ENCODE measurements at regions not wholly inside any gene's neighbourhood (a gene's known extent, or its start where the extent isn't known, plus 50 kb on each side); places are given as distances from the start of the nearest gene placed in this dataset.

GRCh38 chr11:119496997-119497396, 74.0 kb upstream of the THY1 start:
- Histone ChIP-seq H3K4me3 (ENCODE audit: low read depth in 2 of 2, low read length in 1 of 2) (no peak overlapping the region), H4K20me1 (ENCODE audit: insufficient read depth) (no peaks in the 10 kb centered on the region), H3K36me3 (replicated peaks in 1 of 2; ENCODE audit: control insufficient read depth in 1 of 2, insufficient read depth in 2 of 2, low read length in 1 of 2) (no peaks in the 10 kb centered on the region), H3K9me2 (no peaks in the 10 kb centered on the region), H3K4me2 (no peak overlapping the region), H3F3A (replicated peaks; ENCODE audit: insufficient read depth) (no peaks in the 10 kb centered on the region), H3K27ac (ENCODE audit: low read depth in 2 of 2, low read length in 1 of 2) (no peak overlapping the region), H3K9ac (no peak overlapping the region), H3K79me2 (ENCODE audit: insufficient read depth) (no peaks in the 10 kb centered on the region), H3K4me1 (ENCODE audit: control insufficient read depth in 1 of 2, insufficient read depth in 2 of 2, low read depth in 1 of 2, low read length in 1 of 2) (peaks cover 0 to 10% of the 10 kb centered on the region in 2 experiments; a peak in 1 of 4 replicates), H3K9me3 (no peaks in the 10 kb centered on the region), H2AFZ (ENCODE audit: low read depth) (no peak overlapping the region), H3K27me3 (ENCODE audit: insufficient read depth) (peaks cover 24% of the 10 kb centered on the region)
- TF ChIP-seq CTCF (IDR thresholded peaks at IDR 0.05): no peak
- no peak for TF ChIP-seq EZH2phosphoT487 (IDR thresholded peaks at IDR 0.05; ENCODE audit: borderline replicate concordance, low read depth)
- TF ChIP-seq ELF1 (IDR thresholded peaks at IDR 0.05): no peak
- TF ChIP-seq GABPA (IDR thresholded peaks at IDR 0.05; ENCODE audit: low read depth): no peak
- CTCF ChIA-PET: interaction anchor here (1.9 to 2.8 kb wide), 3 partner anchors 10 to 37 kb away, joined by 7 to 9 read pairs (median 7); no protein-coding TSS in a partner anchor
- WGBS (ENCODE audit: low lambda C conversion rate): 12% methylated on average over 2 of the region's 2 CpGs
- no peak for DNase-seq
- POLR2A ChIA-PET: no interaction called here

GRCh38 chr11:119496469-119496868, 73.5 kb upstream of the THY1 start:
- Histone ChIP-seq H3K9me2 (no peaks in the 10 kb centered on the region), H3K79me2 (ENCODE audit: insufficient read depth) (no peaks in the 10 kb centered on the region), H3F3A (replicated peaks; ENCODE audit: insufficient read depth) (no peaks in the 10 kb centered on the region), H3K36me3 (replicated peaks in 1 of 2; ENCODE audit: control insufficient read depth in 1 of 2, insufficient read depth in 2 of 2, low read length in 1 of 2) (no peaks in the 10 kb centered on the region), H3K4me3 (ENCODE audit: low read depth in 2 of 2, low read length in 1 of 2) (no peak overlapping the region), H3K9me3 (no peaks in the 10 kb centered on the region), H2AFZ (ENCODE audit: low read depth) (no peak overlapping the region), H3K4me2 (no peak overlapping the region), H3K27ac (ENCODE audit: low read depth in 2 of 2, low read length in 1 of 2) (no peak overlapping the region), H3K27me3 (ENCODE audit: insufficient read depth) (peaks cover 24% of the 10 kb centered on the region), H3K4me1 (ENCODE audit: control insufficient read depth in 1 of 2, insufficient read depth in 2 of 2, low read depth in 1 of 2, low read length in 1 of 2) (peaks cover 0 to 10% of the 10 kb centered on the region in 2 experiments; a peak in 1 of 4 replicates), H4K20me1 (ENCODE audit: insufficient read depth) (no peaks in the 10 kb centered on the region), H3K9ac (no peak overlapping the region)
- WGBS (ENCODE audit: low lambda C conversion rate): 43% methylated on average over 8 of the region's 9 CpGs
- ChIA-PET CTCF (interaction anchor here (1.0 to 2.8 kb wide), 6 partner anchors 10 to 38 kb away, joined by 3 to 9 read pairs (median 6); no protein-coding TSS in a partner anchor), POLR2A (no interaction called here)
- peak; percentile 75 for DNase-seq
- no peak for TF ChIP-seq FOXM1 (IDR thresholded peaks at IDR 0.05; ENCODE audit: low read depth)
- no peak for TF ChIP-seq REST (IDR thresholded peaks at IDR 0.05; ENCODE audit: low read depth, low read length)
- no peak for TF ChIP-seq CHD2 (IDR thresholded peaks at IDR 0.05; ENCODE audit: low read length, partially characterized antibody)
- TF ChIP-seq PBX3 (IDR thresholded peaks at IDR 0.05): no peak
- TF ChIP-seq TCF12 (IDR thresholded peaks at IDR 0.05): no peak
- no peak for TF ChIP-seq GATA2 (CRISPR knock-in tag; IDR thresholded peaks at IDR 0.05)
- TF ChIP-seq FOSL2 (IDR thresholded peaks at IDR 0.05; ENCODE audit: borderline replicate concordance, low read depth): no peak
- TF ChIP-seq EZH2phosphoT487 (IDR thresholded peaks at IDR 0.05; ENCODE audit: borderline replicate concordance, low read depth): no peak
- TF ChIP-seq MAX (IDR thresholded peaks at IDR 0.05; ENCODE audit: low read depth): no peak
- TF ChIP-seq USF2 (IDR thresholded peaks at IDR 0.05; ENCODE audit: borderline replicate concordance, low read depth, low read length): no peak
- no peak for TF ChIP-seq JUND (IDR thresholded peaks at IDR 0.05)
- no peak for TF ChIP-seq TAF1 (IDR thresholded peaks at IDR 0.05; ENCODE audit: borderline replicate concordance, low read depth, low read length)
- no peak for TF ChIP-seq GABPA (IDR thresholded peaks at IDR 0.05; ENCODE audit: low read depth)
- no peak for TF ChIP-seq SMC3 (IDR thresholded peaks at IDR 0.05; ENCODE audit: low read depth, low read length)
- no peak for TF ChIP-seq ZBTB33 (IDR thresholded peaks at IDR 0.05; ENCODE audit: borderline replicate concordance, low read depth)
- TF ChIP-seq FOXJ3 (CRISPR knock-in tag; IDR thresholded peaks at IDR 0.05): no peak

All from SK-N-SH (cell line).